Activated CD4-positive, alpha-beta T cell treated with anti-CD3 and anti-CD28 coated beads for 24 hours (primary cell): ENCODE measurements at regions not wholly inside any gene's neighbourhood (a gene's known extent, or its start where the extent isn't known, plus 50 kb on each side); places are given as distances from the start of the nearest gene placed in this dataset.
A peak's percentile ranks its signal among the peaks of the same experiment; 100 is the strongest.
"Not testable (repeated sequence)": the region's sequence is repeated elsewhere in the genome, so short reads cannot be mapped to it uniquely, and the experiment has no call there.

ENCODE experiments used
- DNase-seq, 2 donors: peaks; one replicate each; pipeline ENCODE4 v3.0.0-alpha.2; 2020; ENCODE audit warnings: low read depth in 2 of 2

DNA sequence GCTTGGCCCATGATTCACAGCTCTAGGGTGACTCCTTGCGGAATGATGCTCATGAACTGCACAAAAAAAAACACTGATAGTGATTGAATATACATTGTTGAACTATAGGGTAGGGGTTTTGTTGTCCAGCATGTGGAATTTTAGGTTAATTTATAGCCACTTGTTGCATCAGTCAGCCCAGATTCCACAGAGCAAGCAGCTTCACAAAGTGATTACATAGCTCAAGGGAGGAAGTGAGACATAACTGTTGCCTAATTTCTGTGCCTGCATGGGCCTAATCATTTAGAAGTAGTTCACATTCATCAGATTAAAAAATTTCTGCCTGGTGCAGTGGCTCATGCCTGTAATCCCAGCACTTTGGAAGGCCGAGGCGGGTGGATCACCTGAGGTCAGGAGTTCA is 142.2 kb upstream of the ZNF722 start:
- DNase-seq, result not testable (repeated sequence)

DNA sequence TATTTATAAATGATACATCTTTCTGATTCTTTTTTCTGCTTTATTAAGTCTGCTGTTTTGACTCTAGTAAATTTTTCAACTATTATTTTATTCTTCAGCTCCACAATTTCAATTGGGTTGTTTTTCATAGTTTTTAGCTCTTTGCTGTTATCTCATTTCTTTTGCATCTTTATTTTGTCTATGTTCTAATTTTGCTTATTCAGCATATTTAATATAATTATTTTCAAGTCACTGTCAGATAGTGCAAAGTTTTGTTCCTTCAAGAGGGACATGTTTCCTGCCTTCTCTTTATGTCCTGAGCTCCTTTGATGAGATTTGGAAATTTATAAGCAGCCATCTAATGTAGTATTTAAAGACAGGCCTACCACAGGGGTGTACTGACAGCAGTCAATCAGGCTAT is 131.5 kb upstream of the ZNF722 start:
- no peak for DNase-seq

- DNase-seq, result not testable (repeated sequence)
Observed at GRCh38 chr7:63874242-63874641, 124.4 kb upstream of the ZNF722 start.

DNA sequence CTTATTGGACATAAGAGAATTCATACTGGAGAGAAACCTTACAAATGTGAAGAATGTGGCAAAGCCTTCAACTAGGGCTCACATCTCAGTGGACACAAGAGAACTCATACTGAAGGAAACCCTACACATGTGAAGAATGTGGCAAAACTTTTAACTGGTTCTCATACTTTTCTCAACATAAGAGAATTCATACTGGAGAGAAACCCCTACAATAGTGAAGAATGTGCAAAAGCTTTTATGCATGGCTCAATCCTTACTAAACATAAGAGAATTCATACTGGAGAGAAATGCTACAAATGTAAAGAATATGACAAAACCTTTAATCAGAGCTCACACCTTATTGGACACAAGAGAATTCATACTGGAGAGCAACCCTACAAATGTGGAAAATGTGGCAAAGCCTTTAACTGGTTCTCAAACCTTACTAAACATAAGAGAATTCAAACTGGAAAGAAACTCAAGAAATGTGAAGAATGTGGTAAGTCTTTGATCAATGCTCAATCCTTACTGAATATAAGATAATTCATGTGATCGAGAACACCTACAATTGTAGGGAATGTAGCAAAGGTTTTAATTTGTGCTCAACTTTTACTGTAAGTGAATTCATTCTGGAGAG is 121.8 kb upstream of the ZNF722 start:
- DNase-seq, result no peak

DNA sequence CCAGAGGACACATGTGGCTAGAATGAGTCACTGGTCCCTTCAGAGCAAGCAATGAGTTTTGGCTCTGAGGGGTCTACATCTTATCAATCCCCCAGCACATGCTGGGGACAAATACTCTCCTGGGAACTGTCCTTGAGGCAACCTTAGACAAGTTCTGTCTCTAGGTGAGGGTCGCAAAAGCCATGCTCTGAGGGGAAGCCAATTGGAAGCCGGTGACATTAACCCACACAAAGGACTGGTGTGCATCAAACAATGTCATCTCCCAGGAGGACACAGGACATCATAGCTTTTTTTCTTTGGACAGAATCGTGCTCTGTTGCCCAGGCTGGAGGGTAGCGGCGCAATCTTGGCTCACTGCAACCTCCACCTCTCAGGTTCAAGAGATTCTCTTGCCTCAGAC is 111.6 kb upstream of the ZNF722 start:
- no peak for DNase-seq

DNA sequence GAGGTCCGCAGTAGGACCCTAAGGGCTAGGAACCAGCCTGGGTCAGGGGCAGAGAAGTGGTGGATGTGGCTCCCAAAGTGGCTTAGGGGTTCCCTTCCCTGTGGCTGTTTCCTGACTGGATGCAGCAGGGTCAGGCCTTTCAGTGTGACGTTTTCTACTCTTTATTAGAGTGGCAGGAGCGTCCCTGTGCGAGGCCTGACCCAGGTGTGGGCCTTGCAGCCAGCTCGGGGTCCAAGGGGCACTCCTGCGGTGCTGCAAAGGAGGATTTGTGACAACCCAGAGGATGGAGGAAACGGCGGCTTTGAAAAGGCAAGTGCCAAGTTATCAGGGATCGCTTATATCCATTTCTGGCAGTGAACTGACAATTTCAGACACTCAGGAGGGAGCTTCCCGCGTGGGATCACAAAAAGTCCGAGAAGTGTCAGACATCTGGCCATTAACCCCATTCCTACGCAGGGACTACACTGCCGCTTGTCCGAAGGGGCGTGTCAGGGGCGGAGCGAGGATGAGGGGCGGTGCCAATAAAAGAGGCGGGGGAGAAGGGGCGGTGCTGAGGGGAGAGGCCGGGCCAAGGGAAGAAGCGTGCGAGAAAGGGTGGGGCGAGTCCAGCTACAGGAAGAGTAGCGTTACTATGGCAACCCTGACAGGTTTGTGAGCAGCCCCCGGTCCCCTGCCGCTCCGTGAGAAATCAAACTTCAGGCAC is 98.8 kb upstream of the ZNF722 start:
- peak; percentile 51 to 72 for DNase-seq

DNA sequence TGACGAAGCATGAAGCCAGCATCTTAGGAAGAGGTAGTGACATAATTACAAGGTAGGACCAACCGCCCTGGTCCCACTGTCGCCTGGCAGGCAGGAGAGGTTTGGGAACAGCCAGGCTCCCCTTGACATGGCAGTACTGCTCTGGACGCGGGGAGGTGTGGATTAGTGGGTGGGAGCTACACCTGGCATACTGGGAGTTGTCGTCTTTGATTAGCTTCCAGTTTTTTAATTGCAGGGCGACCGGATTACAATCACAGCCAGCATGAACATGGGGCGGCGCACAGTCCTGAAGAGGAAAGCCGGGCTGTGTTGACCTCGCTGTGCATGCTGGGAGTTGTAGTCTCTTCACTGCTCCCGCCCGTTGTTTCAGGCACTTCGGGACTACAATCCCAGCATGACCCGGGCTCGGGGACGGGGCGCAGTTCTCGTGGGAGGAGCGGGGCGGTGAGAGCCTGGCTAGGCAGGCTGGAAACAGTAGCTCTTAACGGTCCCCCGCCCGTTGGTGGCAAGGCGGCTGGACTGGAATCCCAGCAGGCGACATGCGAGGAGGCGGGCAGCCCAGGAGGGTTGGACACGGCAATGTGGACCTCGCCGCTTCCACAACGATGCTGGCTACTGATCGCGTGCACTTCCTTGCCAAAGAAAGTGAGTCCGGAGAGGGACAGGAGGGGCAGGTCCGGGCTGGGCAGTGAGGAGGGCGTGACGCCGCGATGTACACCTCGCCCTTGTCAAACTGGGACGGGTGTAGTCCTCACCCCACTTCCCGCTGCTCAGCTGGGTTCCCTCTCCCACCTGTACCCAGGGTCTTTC is 98.0 kb upstream of the ZNF722 start:
- DNase-seq, result peak; percentile 75 to 81

GRCh38 chr7:63901204-63901506 is 97.5 kb upstream of the ZNF722 start:
- not testable (repeated sequence) for DNase-seq

GRCh38 chr7:63918986-63919385 is 79.7 kb upstream of the ZNF722 start:
- no peak for DNase-seq

DNA sequence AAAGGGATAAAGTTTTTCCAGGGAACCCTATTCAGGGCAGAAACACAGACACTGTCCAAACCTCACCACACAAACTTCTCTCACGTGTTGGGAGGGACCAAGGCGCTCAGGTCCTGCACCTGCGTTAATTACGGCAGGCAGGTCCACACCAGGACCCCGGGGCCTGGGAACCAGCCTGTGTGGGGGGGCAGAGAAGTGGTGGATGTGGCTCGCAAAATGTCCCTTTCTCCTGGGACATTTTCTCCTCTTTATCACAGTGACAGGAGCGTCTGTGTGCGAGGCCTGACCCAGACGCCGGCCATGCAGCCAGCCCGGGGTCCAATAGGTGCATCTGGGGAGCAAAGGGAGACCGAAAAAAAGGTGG is 73.4 kb upstream of the ZNF722 start:
- DNase-seq, result no peak

GRCh38 chr7:63925626-63926460 is 72.8 kb upstream of the ZNF722 start:
- peak; percentile 74 to 85 for DNase-seq

DNA sequence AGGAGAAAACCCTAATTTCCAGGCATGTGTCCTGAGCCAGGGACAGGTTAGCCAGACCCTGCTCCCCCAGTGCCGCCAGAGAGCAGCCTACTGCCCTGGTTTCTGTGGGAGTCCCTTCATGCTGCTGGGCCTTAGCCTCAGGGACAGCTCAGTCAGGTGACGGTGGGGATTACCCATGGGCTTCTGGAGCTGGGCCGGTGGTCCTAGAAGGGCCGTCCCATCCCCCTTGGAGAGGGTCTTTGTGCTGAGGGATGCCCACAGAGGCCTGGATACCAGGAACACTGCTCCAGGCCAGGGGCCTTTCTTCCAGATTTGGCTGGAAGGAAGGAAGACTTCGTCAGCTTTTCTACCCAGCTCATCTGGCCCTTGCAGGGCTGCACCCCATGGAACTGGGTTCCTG is 71.4 kb upstream of the ZNF722 start:
- DNase-seq, result no peak

DNA sequence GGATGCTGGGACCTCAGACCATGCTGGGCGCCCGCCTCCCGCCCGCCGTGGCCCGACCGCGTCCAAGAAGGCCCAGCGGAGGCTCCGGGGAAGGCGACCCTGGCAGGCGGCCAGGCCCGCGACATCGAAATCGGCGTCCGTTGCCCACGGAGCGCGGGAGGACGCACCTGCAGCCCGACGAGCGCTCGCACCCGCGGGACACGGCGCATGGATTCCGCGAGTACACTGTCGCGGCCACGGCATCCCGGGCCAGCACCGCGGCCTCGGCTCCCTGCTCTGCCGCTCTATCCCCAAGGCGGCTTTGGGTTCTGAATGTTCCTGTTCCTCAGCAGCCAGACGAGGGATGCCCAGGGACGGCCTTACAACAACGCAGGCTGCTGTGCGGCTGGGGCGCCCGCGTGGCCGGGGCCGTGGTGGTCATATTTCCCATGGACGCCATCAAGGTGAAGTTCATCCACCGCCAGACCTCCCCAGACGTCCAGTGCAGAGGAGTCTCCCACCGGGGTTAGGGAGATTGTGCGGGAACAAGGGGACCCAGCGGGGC is 67.5 kb upstream of the ZNF722 start:
- DNase-seq, result no peak

- no peak for DNase-seq
Observed at GRCh38 chr7:63931985-63932577, 66.6 kb upstream of the ZNF722 start.
